T-cell (primary cell): ENCODE measurements at regions not wholly inside any gene's neighbourhood (a gene's known extent, or its start where the extent isn't known, plus 50 kb on each side); places are given as distances from the start of the nearest gene placed in this dataset.

Experiments used
- ATAC-seq, 4 experiments: fragments of 200-7000 bp in 3 of 4; fragments of 150-1000 bp in 1 of 4; cut with Tn5 transposase; replicated peaks in 1 of 4; 1 replicate in 3 of 4; 2 replicates in 1 of 4; pipeline ENCODE4 v1.10.0; 2021; ENCODE audit warnings: moderate library complexity in 3 of 4, mild to moderate bottlenecking in 2 of 4, moderate number of reproducible peaks in 1 of 4
- CTCF ChIA-PET, 2 donors: fragments of 300-600 bp; sonication (Branson Sonifier 250); formaldehyde crosslinking; loops; one replicate each; lab custom pipeline; 2022; ENCODE audit warnings: antibody characterized with exemption in 2 of 2; lab: Charles Lee
- POLR2A ChIA-PET, 2 donors: fragments of 300-600 bp; sonication (Branson Sonifier 250); formaldehyde crosslinking; loops; one replicate each; lab custom pipeline; 2022; ENCODE audit warnings: antibody characterized with exemption in 2 of 2; lab: Charles Lee
- DNase-seq, 35 experiments: peaks; one replicate each; pipeline versions ENCODE4 v3.0.0 to v3.0.0-alpha.2; 2013 to 2023
- H3K27ac ChIP-seq: one replicate; pipeline ENCODE4 v1.5.1; 2013; ENCODE audit warnings: low read length
- H3K27me3 ChIP-seq, 2 experiments: replicated peaks in 1 of 2; 1 replicate in 1 of 2; 2 replicates in 1 of 2; pipeline versions ENCODE4 v1.6.1 to v1.7.0; 2013; ENCODE audit warnings: low read length in 1 of 2, mixed read lengths in 1 of 2; ENCODE audit not compliant: control insufficient read depth in 2 of 2, insufficient read depth in 2 of 2; ENCODE audit errors: extremely low read depth in 1 of 2
- H3K36me3 ChIP-seq, 2 donors: 1 replicate in 1 of 2; 2 replicates in 1 of 2; pipeline versions ENCODE4 v1.6.1 to v1.7.0; 2013; ENCODE audit warnings: low read length in 1 of 2; ENCODE audit not compliant: control insufficient read depth in 2 of 2, insufficient read depth in 1 of 2; ENCODE audit errors: extremely low read depth in 1 of 2
- H3K4me1 ChIP-seq, 2 experiments: 1 replicate in 1 of 2; 2 replicates in 1 of 2; pipeline versions ENCODE4 v1.6.1 to v1.7.0; 2013; ENCODE audit warnings: low read length in 2 of 2, mixed read lengths in 1 of 2; ENCODE audit not compliant: insufficient read depth in 2 of 2, control insufficient read depth in 1 of 2; ENCODE audit errors: extremely low read depth in 1 of 2
- H3K4me3 ChIP-seq, 2 donors: 1 replicate in 1 of 2; 2 replicates in 1 of 2; pipeline versions ENCODE4 v1.5.1 to v1.7.0; 2013; ENCODE audit warnings: mild to moderate bottlenecking in 2 of 2, low read length in 1 of 2, moderate library complexity in 1 of 2; ENCODE audit not compliant: control insufficient read depth in 1 of 2; ENCODE audit errors: extremely low read depth in 1 of 2
- H3K9me3 ChIP-seq: 2 replicates; pipeline ENCODE4 v1.7.0; 2013
- H3K27ac Mint-ChIP-seq, 2 donors: one replicate each; pipeline ENCODE4 v1.8.0; 2020 to 2021; ENCODE audit warnings: mild to moderate bottlenecking in 2 of 2, mixed read lengths in 2 of 2
- H3K27me3 Mint-ChIP-seq, 2 donors: one replicate each; pipeline ENCODE4 v1.8.0; 2021 to 2022; ENCODE audit warnings: mixed read lengths in 2 of 2
- H3K36me3 Mint-ChIP-seq: one replicate; pipeline ENCODE4 v1.8.0; 2021; ENCODE audit warnings: mixed read lengths
- H3K4me1 Mint-ChIP-seq, 3 donors: one replicate each; pipeline ENCODE4 v1.8.0; 2020 to 2022; ENCODE audit warnings: mixed read lengths in 3 of 3, mild to moderate bottlenecking in 1 of 3
- H3K4me3 Mint-ChIP-seq, 3 donors: one replicate each; pipeline ENCODE4 v1.8.0; 2020 to 2022; ENCODE audit warnings: mild to moderate bottlenecking in 3 of 3, mixed read lengths in 3 of 3, moderate library complexity in 3 of 3
- H3K9me3 Mint-ChIP-seq, 3 donors: one replicate each; pipeline ENCODE4 v1.8.0; 2020 to 2022; ENCODE audit warnings: mixed read lengths in 3 of 3
- WGBS: methylation state at CpG from one replicate; pipeline ENCODE4 v1.1.5; 2013; ENCODE audit warnings: missing lambda C conversion rate; ENCODE audit not compliant: insufficient coverage; 5-methylcytosine and 5-hydroxymethylcytosine counted together

- no CpG with 5 or more reads among the region's 1 CpG for WGBS
- POLR2A ChIA-PET = no interaction called here
These were observed 249.0 kb upstream of the SPOPL start for GRCh38 chr2:138252587-138252986.

GRCh38 chr2:138255670-138256069 is 245.9 kb upstream of the SPOPL start:
- DNase-seq (no peak), ATAC-seq (no peak)
- Mint-ChIP-seq H3K36me3 (no peaks in the 10 kb centered on the region), H3K27ac (no peak overlapping the region), H3K4me1 (no peaks in the 10 kb centered on the region), H3K4me3 (no peak overlapping the region), H3K9me3 (peaks cover 3 to 38% (median 8%) of the 10 kb centered on the region in 3 donors), H3K27me3 (no peaks in the 10 kb centered on the region)
- Histone ChIP-seq H3K27ac (no peak overlapping the region), H3K4me1 (no peaks in the 10 kb centered on the region), H3K36me3 (no peaks in the 10 kb centered on the region), H3K27me3 (no peaks in the 10 kb centered on the region), H3K9me3 (no peaks in the 10 kb centered on the region), H3K4me3 (no peak overlapping the region)
- no CpG with 5 or more reads among the region's 1 CpG for WGBS
- POLR2A ChIA-PET = no interaction called here
- CTCF ChIA-PET = no interaction called here

More at GRCh38 chr2:138252587-138252986, 249.0 kb upstream of the SPOPL start:
- DNase-seq (no peak), ATAC-seq (no peak)
- Mint-ChIP-seq H3K36me3 (no peaks in the 10 kb centered on the region), H3K27ac (no peak overlapping the region), H3K4me3 (no peak overlapping the region), H3K9me3 (peaks cover 0 to 26% (median 6%) of the 10 kb centered on the region in 3 donors), H3K4me1 (no peaks in the 10 kb centered on the region), H3K27me3 (no peaks in the 10 kb centered on the region)
- Histone ChIP-seq H3K9me3 (no peaks in the 10 kb centered on the region), H3K27me3 (no peaks in the 10 kb centered on the region), H3K36me3 (no peaks in the 10 kb centered on the region), H3K27ac (no peak overlapping the region), H3K4me1 (no peaks in the 10 kb centered on the region), H3K4me3 (no peak overlapping the region)
- CTCF ChIA-PET = no interaction called here

GRCh38 chr2:138267161-138267901 is 234.2 kb upstream of the SPOPL start:
- no peak overlapping the region for H3K4me3 ChIP-seq
- no peaks in the 10 kb centered on the region for H3K4me1 ChIP-seq
- POLR2A ChIA-PET = no interaction called here
- Mint-ChIP-seq H3K27me3 (no peaks in the 10 kb centered on the region), H3K4me3 (no peak overlapping the region), H3K36me3 (no peaks in the 10 kb centered on the region), H3K27ac (no peak overlapping the region), H3K9me3 (peaks cover 13 to 19% (median 14%) of the 10 kb centered on the region in 3 donors), H3K4me1 (no peaks in the 10 kb centered on the region)
- H3K27me3 ChIP-seq = no peaks in the 10 kb centered on the region
- 56% methylated on average over 1 of the region's 4 CpGs for WGBS
- H3K9me3 ChIP-seq = no peaks in the 10 kb centered on the region
- no peak for DNase-seq
- no peaks in the 10 kb centered on the region for H3K36me3 ChIP-seq
- ATAC-seq = no peak
- no peak overlapping the region for H3K27ac ChIP-seq
- CTCF ChIA-PET = no interaction called here

- DNase-seq = no peak
These were observed 233.7 kb upstream of the SPOPL start for GRCh38 chr2:138267902-138268254.

GRCh38 chr2:138269765-138270164 is 231.8 kb upstream of the SPOPL start:
- H3K27ac ChIP-seq = no peak overlapping the region
- ChIA-PET POLR2A (no interaction called here), CTCF (no interaction called here)
- H3K4me1 ChIP-seq = no peaks in the 10 kb centered on the region
- no peaks in the 10 kb centered on the region for H3K9me3 ChIP-seq
- WGBS = no CpG with 5 or more reads among the region's 1 CpG
- H3K27ac Mint-ChIP-seq = no peak overlapping the region
- peaks cover 5 to 12% (median 6%) of the 10 kb centered on the region in 3 donors for H3K9me3 Mint-ChIP-seq
- no peaks in the 10 kb centered on the region for H3K36me3 Mint-ChIP-seq
- H3K27me3 ChIP-seq = no peaks in the 10 kb centered on the region
- DNase-seq = no peak
- H3K4me1 Mint-ChIP-seq = no peaks in the 10 kb centered on the region
- ATAC-seq = no peak
- no peak overlapping the region for H3K4me3 ChIP-seq
- no peak overlapping the region for H3K4me3 Mint-ChIP-seq
- H3K36me3 ChIP-seq = no peaks in the 10 kb centered on the region
- H3K27me3 Mint-ChIP-seq = no peaks in the 10 kb centered on the region

More at GRCh38 chr2:138267902-138268254, 233.7 kb upstream of the SPOPL start:
- Histone ChIP-seq H3K36me3 (no peaks in the 10 kb centered on the region), H3K9me3 (no peaks in the 10 kb centered on the region), H3K27me3 (no peaks in the 10 kb centered on the region), H3K27ac (no peak overlapping the region), H3K4me3 (no peak overlapping the region), H3K4me1 (no peaks in the 10 kb centered on the region)
- Mint-ChIP-seq H3K27ac (no peak overlapping the region), H3K36me3 (no peaks in the 10 kb centered on the region), H3K4me1 (no peaks in the 10 kb centered on the region), H3K9me3 (peaks cover 7 to 18% (median 11%) of the 10 kb centered on the region in 3 donors), H3K27me3 (no peaks in the 10 kb centered on the region), H3K4me3 (no peak overlapping the region)
- ChIA-PET CTCF (no interaction called here), POLR2A (no interaction called here)
- no peak for ATAC-seq

GRCh38 chr2:138271467-138271866 is 230.1 kb upstream of the SPOPL start:
- Mint-ChIP-seq H3K4me1 (no peaks in the 10 kb centered on the region), H3K36me3 (no peaks in the 10 kb centered on the region), H3K27me3 (no peaks in the 10 kb centered on the region), H3K9me3 (peaks cover 5 to 12% (median 6%) of the 10 kb centered on the region in 3 donors), H3K27ac (no peak overlapping the region), H3K4me3 (no peak overlapping the region)
- DNase-seq (no peak), ATAC-seq (no peak)
- Histone ChIP-seq H3K27ac (no peak overlapping the region), H3K27me3 (no peaks in the 10 kb centered on the region), H3K36me3 (no peaks in the 10 kb centered on the region), H3K9me3 (no peaks in the 10 kb centered on the region), H3K4me1 (no peaks in the 10 kb centered on the region), H3K4me3 (no peak overlapping the region)
- 71% methylated on average over 3 of the region's 7 CpGs for WGBS
- POLR2A ChIA-PET = no interaction called here
- CTCF ChIA-PET = no interaction called here
